ENCODE measurements at regions not wholly inside any gene's neighbourhood (a gene's known extent, or its start where the extent isn't known, plus 50 kb on each side); places are given as distances from the start of the nearest gene placed in this dataset.
A peak's percentile ranks its signal among the peaks of the same experiment; 100 is the strongest.

- DNase-seq = no peak
These were observed 89.8 kb upstream of the TGIF1 start for GRCh38 chr18:3360211-3360610.

GRCh38 chr18:3367491-3368091 lies 82.4 kb upstream of the TGIF1 start:
- DNase-seq = no peak

DNA sequence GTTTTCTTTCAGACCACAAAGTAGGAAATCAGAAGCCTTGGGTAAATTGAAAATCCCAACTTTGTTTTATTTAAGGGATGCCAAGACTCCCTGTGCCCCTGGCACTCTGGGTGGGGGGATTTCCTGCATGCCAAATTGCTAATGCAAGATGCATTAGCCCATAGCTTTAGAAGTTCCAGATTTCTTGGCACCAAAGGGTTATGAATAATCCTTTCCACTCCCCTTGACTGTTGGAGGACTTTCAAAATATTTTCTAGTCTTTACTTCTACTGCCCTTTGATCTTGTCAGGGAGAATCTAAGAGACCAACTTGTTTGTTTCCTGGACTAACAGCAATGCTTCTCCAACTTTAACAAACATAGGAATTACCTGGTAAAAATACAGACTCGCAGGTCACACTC lies 81.8 kb upstream of the TGIF1 start:
- DNase-seq = no peak

DNA sequence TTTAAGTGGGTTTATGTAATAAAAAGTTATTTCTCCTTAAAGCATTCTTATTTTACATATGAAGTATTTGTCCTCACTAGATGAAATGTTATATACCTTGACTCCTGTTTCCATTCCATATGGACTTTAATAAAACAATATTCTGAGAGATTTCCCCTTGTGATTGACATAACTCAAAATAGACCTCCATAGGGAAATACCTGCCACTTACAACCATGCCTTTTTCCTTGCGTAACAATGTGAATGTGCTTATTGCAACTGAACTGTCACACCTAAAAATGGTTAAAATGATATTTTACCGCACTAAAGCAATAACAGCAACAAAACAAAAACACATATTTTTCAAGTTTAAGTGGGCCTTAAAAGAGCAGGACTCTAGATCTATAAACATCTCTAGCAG lies 70.3 kb upstream of the TGIF1 start:
- no peak for DNase-seq

- no peak for DNase-seq
These were observed 69.5 kb upstream of the TGIF1 start for GRCh38 chr18:3380384-3380961.

- no peak for DNase-seq
These were observed 66.5 kb upstream of the TGIF1 start for GRCh38 chr18:3383381-3383915.

- peak; percentile 37 for DNase-seq
These were observed 65.1 kb upstream of the TGIF1 start for GRCh38 chr18:3384664-3385563.

DNA sequence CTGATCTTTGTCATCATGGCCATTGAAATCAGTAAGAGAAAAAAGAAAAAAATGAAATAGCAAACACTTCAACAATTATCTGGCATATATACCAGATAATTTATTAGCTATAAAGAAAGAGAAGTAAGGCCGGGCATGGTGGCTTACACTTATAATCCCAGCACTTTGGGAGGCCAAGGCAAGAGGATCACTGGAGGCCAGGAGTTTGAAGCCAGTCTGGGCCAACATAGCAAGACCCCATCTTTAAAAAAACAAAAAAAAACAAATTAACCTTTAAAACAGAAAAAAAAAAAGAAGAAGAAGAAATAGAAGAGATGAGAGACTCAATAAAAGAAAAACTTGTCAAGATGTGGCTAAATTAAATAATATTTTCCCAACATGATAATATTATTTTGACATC lies 61.6 kb upstream of the TGIF1 start:
- DNase-seq = no peak

DNA sequence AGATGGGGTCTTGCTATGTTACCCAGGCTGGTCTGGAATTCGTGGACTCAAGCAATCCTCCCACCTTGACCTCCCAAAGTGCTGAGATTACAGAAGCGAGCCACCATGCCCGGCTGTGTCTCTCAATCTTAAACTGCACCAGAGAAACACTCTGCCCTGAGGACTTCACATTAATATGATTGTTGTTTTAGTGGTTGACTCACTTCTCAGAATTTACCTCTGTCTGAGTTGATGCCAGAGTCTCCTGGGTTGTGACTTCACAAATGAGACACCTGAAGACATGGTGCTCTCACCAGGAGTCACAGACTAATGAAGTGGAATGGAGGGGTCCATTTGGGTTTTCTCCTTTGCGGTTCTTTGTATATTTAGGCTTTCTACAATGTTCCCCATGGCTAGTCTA lies 61.0 kb upstream of the TGIF1 start:
- no peak for DNase-seq

GRCh38 chr18:3389977-3390376 lies 60.0 kb upstream of the TGIF1 start:
- no peak for DNase-seq

DNA sequence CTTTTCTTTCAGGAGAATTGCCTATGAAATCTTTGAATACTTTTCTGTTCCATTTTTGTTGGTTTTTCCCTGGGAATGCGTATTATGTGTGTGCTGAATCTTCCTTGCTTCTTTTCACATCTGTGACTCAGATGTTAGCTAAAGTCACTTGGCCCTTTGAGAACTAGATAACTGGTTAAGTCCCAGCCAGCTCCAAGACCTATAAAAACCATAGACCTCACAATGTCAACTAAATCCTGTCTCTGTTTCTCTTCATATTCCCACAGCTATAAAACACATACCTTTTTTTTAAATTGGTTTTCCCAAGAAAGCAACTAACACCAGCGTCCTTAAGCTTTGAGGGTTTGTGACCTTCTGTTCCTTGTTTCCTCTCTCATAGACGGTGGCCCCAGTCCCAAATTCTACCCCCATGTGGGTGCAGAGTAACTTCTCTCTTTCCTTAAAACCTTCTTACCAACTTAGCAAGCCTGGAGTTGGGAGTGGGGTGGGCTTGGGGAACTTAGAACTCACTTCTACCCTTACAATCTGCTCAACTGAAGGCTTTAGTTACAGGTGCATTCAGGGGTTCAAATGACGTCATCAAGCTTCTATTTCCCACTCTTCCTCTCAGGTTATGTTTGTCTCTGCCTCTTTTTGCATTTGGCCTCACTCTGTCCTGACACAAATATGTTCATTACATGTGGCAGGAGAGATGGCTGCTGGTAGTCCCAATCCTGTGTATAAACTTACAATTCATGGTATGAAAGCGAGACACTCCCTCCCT lies 58.1 kb upstream of the TGIF1 start:
- DNase-seq = no peak

- DNase-seq = no peak
These were observed 57.5 kb upstream of the TGIF1 start for GRCh38 chr18:3392467-3392855.

- DNase-seq = no peak
These were observed 55.3 kb upstream of the TGIF1 start for GRCh38 chr18:3394648-3395047.

DNA sequence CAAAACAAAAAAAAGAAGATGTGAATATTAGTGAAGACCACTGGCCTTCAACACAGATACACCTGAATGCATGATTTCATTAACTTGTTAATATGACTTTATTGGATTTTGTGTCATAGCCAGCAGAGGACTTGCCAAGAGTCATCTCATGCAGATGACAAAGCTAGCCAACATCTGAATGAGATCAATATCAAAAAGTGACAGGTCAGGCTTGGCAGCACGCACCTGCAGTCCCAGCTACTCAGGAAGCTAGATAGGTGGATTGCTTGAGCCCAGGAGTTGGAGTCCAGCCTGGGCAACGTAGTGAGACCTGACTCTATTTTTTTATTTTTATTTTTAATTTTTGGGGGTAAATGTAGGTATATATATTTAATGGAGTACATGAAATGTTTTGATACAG lies 54.5 kb upstream of the TGIF1 start:
- no peak for DNase-seq

DNA sequence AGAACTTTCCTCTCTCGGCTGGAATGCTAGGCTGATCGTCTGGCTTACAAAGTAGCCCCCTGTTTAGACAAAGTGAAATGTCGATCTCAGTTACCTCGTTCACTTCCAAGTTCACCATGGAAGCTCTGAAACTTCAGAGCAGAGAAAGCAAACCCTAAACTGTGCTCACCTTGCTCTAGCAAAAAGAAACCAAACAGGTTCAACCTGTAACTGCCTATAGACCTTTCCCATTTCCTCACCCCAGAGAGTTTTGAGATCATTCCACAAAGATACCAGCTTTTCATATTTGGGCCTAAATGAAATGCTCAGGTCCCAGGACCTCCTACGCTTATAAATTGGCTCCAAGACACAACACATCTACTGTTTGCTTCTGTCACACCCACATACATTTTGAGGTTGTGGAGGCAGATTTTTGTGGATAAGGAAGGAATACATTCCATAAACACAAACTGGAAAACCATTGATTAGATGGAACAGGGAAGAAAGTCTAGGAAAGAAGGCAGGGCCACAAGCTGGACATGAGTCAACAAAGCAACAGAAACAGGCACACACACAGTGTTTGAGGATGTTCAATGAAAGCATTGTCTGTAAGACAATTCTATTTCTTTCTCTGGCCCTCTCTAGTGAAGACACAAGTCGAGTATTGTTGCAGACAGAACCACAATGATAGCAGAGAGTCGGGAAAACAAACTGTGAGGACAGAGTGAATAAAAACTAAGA lies 52.8 kb upstream of the TGIF1 start:
- no peak for DNase-seq

- no peak for DNase-seq
These were observed 52.2 kb upstream of the TGIF1 start for GRCh38 chr18:3397786-3398185.

Measured in NCI-H2171 treated with DMSO at 0.1 percent for 48 hours (cell line).